ENCODE measurements at regions not wholly inside any gene's neighbourhood (a gene's known extent, or its start where the extent isn't known, plus 50 kb on each side); places are given as distances from the start of the nearest gene placed in this dataset.

GRCh38 chr16:62391134-62391533 is 354.9 kb upstream of the CDH8 start:
- TF ChIP-seq CTCF (conservative IDR thresholded peaks at IDR 0.05) = no peak
- no peak overlapping the region for H3K4me2 ChIP-seq (ENCODE audit: insufficient read depth, insufficient read length, low read length)
- Mint-ChIP-seq H3K9me3 (no peaks in the 10 kb centered on the region), H3K27ac (no peak overlapping the region), H3K27me3 (ENCODE audit: low read depth) (no peaks in the 10 kb centered on the region), H3K4me3 (no peak overlapping the region), H3K4me1 (no peaks in the 10 kb centered on the region; a peak in 1 of 4 replicates), H3K36me3 (ENCODE audit: insufficient read depth in 1 of 3, low read depth in 3 of 3) (no peaks in the 10 kb centered on the region)
- H3K27ac ChIP-seq (ENCODE audit: insufficient read length, low read depth, low read length) = no peak overlapping the region
- no CpG with 5 or more reads among the region's 1 CpG for WGBS (ENCODE audit: extremely low coverage, insufficient read length, low lambda C conversion rate)
- no peak overlapping the region for H3K4ac ChIP-seq (ENCODE audit: low read depth, low read length)
- H4K20me1 ChIP-seq (ENCODE audit: control insufficient read depth, insufficient read depth, insufficient read length) = no peaks in the 10 kb centered on the region
- DNase-seq = no peak
- H2BK20ac ChIP-seq (ENCODE audit: low read depth, low read length, poor library complexity, severe bottlenecking) = no peak overlapping the region
- H3K56ac ChIP-seq (ENCODE audit: insufficient read length, low read depth, low read length) = no peak overlapping the region
- no peaks in the 10 kb centered on the region for H3K4me1 ChIP-seq (ENCODE audit: insufficient read depth, low read length)
- H2AK5ac ChIP-seq (ENCODE audit: insufficient read length, low read length) = no peak overlapping the region
- no peak overlapping the region for H4K91ac ChIP-seq (ENCODE audit: insufficient read length, low read depth, low read length)
- no peak overlapping the region for H2BK12ac ChIP-seq (ENCODE audit: insufficient read length, low read depth, low read length)
- no peak overlapping the region for H2AFZ ChIP-seq (ENCODE audit: low read length)
- H3K23me2 ChIP-seq (ENCODE audit: insufficient read length, low read depth, low read length, poor library complexity, severe bottlenecking) = no peaks in the 10 kb centered on the region
- H4K8ac ChIP-seq (replicated peaks; ENCODE audit: insufficient read length, low read depth, low read length) = no peak overlapping the region
- H3K9me3 ChIP-seq (ENCODE audit: control insufficient read depth, low read depth, low read length) = no peaks in the 10 kb centered on the region
- no peak overlapping the region for H2BK5ac ChIP-seq (ENCODE audit: insufficient read length, low read length)
- H3K14ac ChIP-seq (ENCODE audit: insufficient read depth, low read length) = no peak overlapping the region
- no peaks in the 10 kb centered on the region for H3K79me1 ChIP-seq (ENCODE audit: insufficient read depth, low read depth, low read length, poor library complexity, severe bottlenecking)
- H3K27me3 ChIP-seq (ENCODE audit: insufficient read depth, low read length) = no peaks in the 10 kb centered on the region
- H3K79me2 ChIP-seq (ENCODE audit: insufficient read depth, low read length) = no peaks in the 10 kb centered on the region
- H3K9ac ChIP-seq (ENCODE audit: extremely low read depth, insufficient read length, low read length) = no peak overlapping the region
- no peak overlapping the region for H4K5ac ChIP-seq (ENCODE audit: insufficient read length, low read depth, low read length)
- H2BK15ac ChIP-seq (ENCODE audit: low read depth, low read length) = no peak overlapping the region
- no peak overlapping the region for H2BK120ac ChIP-seq (ENCODE audit: low read depth, low read length, poor library complexity, severe bottlenecking)
- no peak overlapping the region for H3T11ph ChIP-seq (ENCODE audit: low read length)
- H3K18ac ChIP-seq (ENCODE audit: insufficient read length, low read depth, low read length) = no peak overlapping the region
- no peak overlapping the region for H3K23ac ChIP-seq (ENCODE audit: insufficient read length, low read depth, low read length)

Measured in H9 (cell line).